HCT116 (cell line): ENCODE measurements at regions not wholly inside any gene's neighbourhood (a gene's known extent, or its start where the extent isn't known, plus 50 kb on each side); places are given as distances from the start of the nearest gene placed in this dataset.

Experiments used
- CEBPB ChIP-seq: IDR thresholded peaks from 2 replicates; pipeline ENCODE4 v1.6.1; 2012; ENCODE audit warnings: low read depth
- POLR2AphosphoS5 ChIP-seq: IDR thresholded peaks from 2 replicates; pipeline ENCODE4 v1.6.1; 2011; ENCODE audit warnings: mild to moderate bottlenecking, low read depth, low read length, moderate library complexity
- ZFX ChIP-seq: fragments of 450-650 bp; IDR thresholded peaks from 2 replicates; pipeline ENCODE4 v1.6.1; 2017
- TF ChIP-seq, protein P1 (sequence below), 3 experiments: fragments of 200-600 bp in 1 of 3; sonication (generic) in 1 of 3; IDR thresholded peaks in 2 of 3; conservative IDR thresholded peaks in 1 of 3; 2 replicates each; pipeline ENCODE4 v1.5.1; 2012 to 2017; ENCODE audit warnings: low read depth in 2 of 3, low read length in 2 of 3, antibody characterized with exemption in 1 of 3, borderline replicate concordance in 1 of 3, control low read depth in 1 of 3, mild to moderate bottlenecking in 1 of 3, mixed read lengths in 1 of 3, mixed run types in 1 of 3, moderate library complexity in 1 of 3; ENCODE audit not compliant: insufficient read depth in 1 of 3
- TF ChIP-seq, protein P2 (sequence below): IDR thresholded peaks from 2 replicates; pipeline ENCODE4 v1.6.1; 2011; ENCODE audit warnings: mild to moderate bottlenecking, low read length, moderate library complexity; ENCODE audit not compliant: insufficient replicate concordance; ENCODE audit errors: extremely low read depth

DNA sequence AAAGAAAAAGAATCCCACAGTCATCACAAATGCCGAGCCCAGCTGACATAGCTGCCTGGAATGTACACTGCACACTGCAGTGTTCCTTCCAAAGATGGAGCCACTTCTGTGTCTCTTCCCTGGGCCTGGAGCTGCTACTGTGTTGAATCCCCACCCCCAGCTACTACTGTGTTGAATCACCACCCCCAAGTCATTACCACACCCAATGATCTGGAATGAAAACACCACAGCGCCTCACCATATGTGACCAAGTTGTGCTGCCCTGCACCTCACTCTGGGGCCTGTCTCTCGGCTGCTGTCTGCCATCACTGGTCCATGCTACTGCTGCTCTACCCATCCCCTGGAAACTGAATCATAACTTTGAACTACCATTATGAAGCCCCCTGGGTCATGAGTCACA is 861.2 kb downstream of the UQCRFS1 start:
- TF ChIP-seq, protein P1, sequence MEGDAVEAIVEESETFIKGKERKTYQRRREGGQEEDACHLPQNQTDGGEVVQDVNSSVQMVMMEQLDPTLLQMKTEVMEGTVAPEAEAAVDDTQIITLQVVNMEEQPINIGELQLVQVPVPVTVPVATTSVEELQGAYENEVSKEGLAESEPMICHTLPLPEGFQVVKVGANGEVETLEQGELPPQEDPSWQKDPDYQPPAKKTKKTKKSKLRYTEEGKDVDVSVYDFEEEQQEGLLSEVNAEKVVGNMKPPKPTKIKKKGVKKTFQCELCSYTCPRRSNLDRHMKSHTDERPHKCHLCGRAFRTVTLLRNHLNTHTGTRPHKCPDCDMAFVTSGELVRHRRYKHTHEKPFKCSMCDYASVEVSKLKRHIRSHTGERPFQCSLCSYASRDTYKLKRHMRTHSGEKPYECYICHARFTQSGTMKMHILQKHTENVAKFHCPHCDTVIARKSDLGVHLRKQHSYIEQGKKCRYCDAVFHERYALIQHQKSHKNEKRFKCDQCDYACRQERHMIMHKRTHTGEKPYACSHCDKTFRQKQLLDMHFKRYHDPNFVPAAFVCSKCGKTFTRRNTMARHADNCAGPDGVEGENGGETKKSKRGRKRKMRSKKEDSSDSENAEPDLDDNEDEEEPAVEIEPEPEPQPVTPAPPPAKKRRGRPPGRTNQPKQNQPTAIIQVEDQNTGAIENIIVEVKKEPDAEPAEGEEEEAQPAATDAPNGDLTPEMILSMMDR (IDR thresholded peaks at IDR 0.05 in 2 of 3, conservative IDR thresholded peaks at IDR 0.05 in 1 of 3; ENCODE audit: borderline replicate concordance in 1 of 3, insufficient read depth in 1 of 3, low read depth in 2 of 3, low read length in 2 of 3): no peak
- TF ChIP-seq, protein P2, sequence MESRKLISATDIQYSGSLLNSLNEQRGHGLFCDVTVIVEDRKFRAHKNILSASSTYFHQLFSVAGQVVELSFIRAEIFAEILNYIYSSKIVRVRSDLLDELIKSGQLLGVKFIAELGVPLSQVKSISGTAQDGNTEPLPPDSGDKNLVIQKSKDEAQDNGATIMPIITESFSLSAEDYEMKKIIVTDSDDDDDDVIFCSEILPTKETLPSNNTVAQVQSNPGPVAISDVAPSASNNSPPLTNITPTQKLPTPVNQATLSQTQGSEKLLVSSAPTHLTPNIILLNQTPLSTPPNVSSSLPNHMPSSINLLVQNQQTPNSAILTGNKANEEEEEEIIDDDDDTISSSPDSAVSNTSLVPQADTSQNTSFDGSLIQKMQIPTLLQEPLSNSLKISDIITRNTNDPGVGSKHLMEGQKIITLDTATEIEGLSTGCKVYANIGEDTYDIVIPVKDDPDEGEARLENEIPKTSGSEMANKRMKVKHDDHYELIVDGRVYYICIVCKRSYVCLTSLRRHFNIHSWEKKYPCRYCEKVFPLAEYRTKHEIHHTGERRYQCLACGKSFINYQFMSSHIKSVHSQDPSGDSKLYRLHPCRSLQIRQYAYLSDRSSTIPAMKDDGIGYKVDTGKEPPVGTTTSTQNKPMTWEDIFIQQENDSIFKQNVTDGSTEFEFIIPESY: no peak
- TF ChIP-seq CEBPB (no peak), POLR2AphosphoS5 (no peak), ZFX (no peak)
